ENCODE measurements at regions not wholly inside any gene's neighbourhood (a gene's known extent, or its start where the extent isn't known, plus 50 kb on each side); places are given as distances from the start of the nearest gene placed in this dataset.

- Histone ChIP-seq H3K9ac (ENCODE audit: control insufficient read depth, extremely low read depth, insufficient read depth, low read length) (no peak overlapping the region), H3K4me3 (ENCODE audit: control insufficient read depth in 2 of 3, extremely low read depth in 1 of 3, insufficient read depth in 2 of 3, low read depth in 1 of 3, low read length in 3 of 3) (no peak overlapping the region), H3K4me2 (ENCODE audit: control insufficient read depth, extremely low read depth, insufficient read depth, low read depth, low read length) (no peak overlapping the region), H3K27me3 (ENCODE audit: control insufficient read depth, extremely low read depth, insufficient read depth, low read length) (no peaks in the 10 kb centered on the region), H2AFZ (ENCODE audit: control insufficient read depth, low read length) (no peak overlapping the region), H3K36me3 (ENCODE audit: control insufficient read depth in 2 of 2, extremely low read depth in 1 of 2, insufficient read depth in 2 of 2, low read length in 2 of 2) (no peaks in the 10 kb centered on the region), H3K27ac (ENCODE audit: control insufficient read depth, insufficient read depth, low read length) (no peak overlapping the region), H3K9me3 (ENCODE audit: control insufficient read depth, low read depth, low read length) (no peaks in the 10 kb centered on the region), H3K9me1 (ENCODE audit: control insufficient read depth, extremely low read depth, insufficient read depth, low read length) (no peaks in the 10 kb centered on the region), H3K79me2 (ENCODE audit: control insufficient read depth, insufficient read depth, low read length) (no peaks in the 10 kb centered on the region), H4K20me1 (ENCODE audit: control insufficient read depth, extremely low read depth, insufficient read depth, low read length) (no peaks in the 10 kb centered on the region), H3K4me1 (ENCODE audit: control insufficient read depth, extremely low read depth, insufficient read depth, low read length) (peaks cover 23% of the 10 kb centered on the region)
- FAIRE-seq (no peak), DNase-seq (ENCODE audit: low read depth, low spot score) (no peak)
- TF ChIP-seq EZH2 (IDR thresholded peaks at IDR 0.05; ENCODE audit: low read length): no peak
- no peak for TF ChIP-seq CTCF (optimal IDR thresholded peaks at IDR 0.05 in 1 of 3, IDR thresholded peaks at IDR 0.05 in 1 of 3, conservative IDR thresholded peaks at IDR 0.05 in 1 of 3; ENCODE audit: extremely low read depth in 1 of 3, insufficient read depth in 2 of 3, low read length in 3 of 3)
- dilution Hi-C loops (cut with MboI; ENCODE audit: extremely low pct_ligation_motif_present, low sequenced_read_pairs): no loop called here
Observed at GRCh38 chr2:42877936-42878335, 85.6 kb upstream of the HAAO start.

- TF ChIP-seq EZH2 (IDR thresholded peaks at IDR 0.05; ENCODE audit: low read length): no peak
- TF ChIP-seq CTCF (optimal IDR thresholded peaks at IDR 0.05 in 1 of 3, IDR thresholded peaks at IDR 0.05 in 1 of 3, conservative IDR thresholded peaks at IDR 0.05 in 1 of 3; ENCODE audit: extremely low read depth in 1 of 3, insufficient read depth in 2 of 3, low read length in 3 of 3): no peak
- DNase-seq (ENCODE audit: low read depth, low spot score) (no peak), FAIRE-seq (no peak)
- no peak overlapping the region for H3K4me3 ChIP-seq (ENCODE audit: control insufficient read depth in 2 of 3, extremely low read depth in 1 of 3, insufficient read depth in 2 of 3, low read depth in 1 of 3, low read length in 3 of 3)
- no peak overlapping the region for H2AFZ ChIP-seq (ENCODE audit: control insufficient read depth, low read length)
- dilution Hi-C loops (cut with MboI; ENCODE audit: extremely low pct_ligation_motif_present, low sequenced_read_pairs): no loop called here
- H3K79me2 ChIP-seq (ENCODE audit: control insufficient read depth, insufficient read depth, low read length): no peaks in the 10 kb centered on the region
- H3K27ac ChIP-seq (ENCODE audit: control insufficient read depth, insufficient read depth, low read length): no peak overlapping the region
- H3K27me3 ChIP-seq (ENCODE audit: control insufficient read depth, extremely low read depth, insufficient read depth, low read length): no peaks in the 10 kb centered on the region
- no peak overlapping the region for H3K4me2 ChIP-seq (ENCODE audit: control insufficient read depth, extremely low read depth, insufficient read depth, low read depth, low read length)
- H4K20me1 ChIP-seq (ENCODE audit: control insufficient read depth, extremely low read depth, insufficient read depth, low read length): no peaks in the 10 kb centered on the region
- H3K4me1 ChIP-seq (ENCODE audit: control insufficient read depth, extremely low read depth, insufficient read depth, low read length): peaks cover 23% of the 10 kb centered on the region
- H3K9ac ChIP-seq (ENCODE audit: control insufficient read depth, extremely low read depth, insufficient read depth, low read length): no peak overlapping the region
- H3K9me1 ChIP-seq (ENCODE audit: control insufficient read depth, extremely low read depth, insufficient read depth, low read length): no peaks in the 10 kb centered on the region
- no peaks in the 10 kb centered on the region for H3K9me3 ChIP-seq (ENCODE audit: control insufficient read depth, low read depth, low read length)
- H3K36me3 ChIP-seq (ENCODE audit: control insufficient read depth in 2 of 2, extremely low read depth in 1 of 2, insufficient read depth in 2 of 2, low read length in 2 of 2): no peaks in the 10 kb centered on the region
Observed at GRCh38 chr2:42877511-42877910, 85.1 kb upstream of the HAAO start.

All from keratinocyte (primary cell).